ENCODE measurements at regions not wholly inside any gene's neighbourhood (a gene's known extent, or its start where the extent isn't known, plus 50 kb on each side); places are given as distances from the start of the nearest gene placed in this dataset.

- Histone ChIP-seq H3K27me3 (ENCODE audit: insufficient read depth, low read length) (no peaks in the 10 kb centered on the region; the same call in 1 of the 2 replicates), H3K36me3 (ENCODE audit: insufficient read depth, low read length) (no peaks in the 10 kb centered on the region), H3K9ac (ENCODE audit: low read length) (no peak overlapping the region), H3F3A (ENCODE audit: insufficient read depth, low read length) (no peaks in the 10 kb centered on the region), H2AFZ (ENCODE audit: low read length) (no peak overlapping the region), H3K9me2 (ENCODE audit: low read depth, low read length) (no peaks in the 10 kb centered on the region), H3K9me3 (ENCODE audit: low read length) (peaks cover 19% of the 10 kb centered on the region), H3K27ac (ENCODE audit: low read depth, low read length, poor library complexity, severe bottlenecking) (no peak overlapping the region), H3K4me3 (ENCODE audit: low read depth, low read length, poor library complexity, severe bottlenecking) (no peak overlapping the region), H3K79me2 (ENCODE audit: insufficient read depth, low read length) (no peaks in the 10 kb centered on the region), H3K4me2 (ENCODE audit: low read length) (no peak overlapping the region), H3K4me1 (ENCODE audit: insufficient read depth, low read length, severe bottlenecking) (peaks cover 9% of the 10 kb centered on the region), H4K20me1 (ENCODE audit: insufficient read depth, low read length) (no peaks in the 10 kb centered on the region)
- TF ChIP-seq CTCF (IDR thresholded peaks at IDR 0.05; ENCODE audit: low read length) (no peak), EZH2 (IDR thresholded peaks at IDR 0.05; ENCODE audit: borderline replicate concordance, low read length) (no peak)
Measured at GRCh38 chr12:94815958-94816357, 165.6 kb upstream of the TMCC3 start.

DNA sequence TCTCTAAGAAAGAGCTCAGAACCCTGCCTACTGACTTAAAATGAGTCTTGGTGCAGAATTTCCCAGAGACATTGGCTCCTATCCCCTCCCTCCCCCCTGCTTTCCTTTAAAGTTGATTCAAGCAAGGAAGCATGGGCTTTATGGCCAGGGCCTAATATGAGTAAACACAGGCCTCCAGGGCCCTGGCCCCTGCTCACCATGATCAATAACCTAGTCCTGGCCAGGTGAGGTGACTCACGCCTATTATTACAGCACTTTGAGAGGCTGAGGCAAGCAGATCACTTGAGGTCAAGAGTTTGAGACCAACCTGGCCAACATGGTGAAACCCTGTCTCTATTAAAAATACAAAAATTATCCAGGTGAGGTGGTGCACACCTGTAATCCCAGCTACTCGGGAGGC is 165.1 kb upstream of the TMCC3 start:
- Histone ChIP-seq H2AFZ (ENCODE audit: low read length) (no peak overlapping the region), H3K9ac (ENCODE audit: low read length) (no peak overlapping the region), H3K4me3 (ENCODE audit: low read depth, low read length, poor library complexity, severe bottlenecking) (no peak overlapping the region), H3K4me1 (ENCODE audit: insufficient read depth, low read length, severe bottlenecking) (peaks cover 9% of the 10 kb centered on the region), H3F3A (ENCODE audit: insufficient read depth, low read length) (no peaks in the 10 kb centered on the region), H3K9me3 (ENCODE audit: low read length) (peaks cover 19% of the 10 kb centered on the region), H3K79me2 (ENCODE audit: insufficient read depth, low read length) (no peaks in the 10 kb centered on the region), H4K20me1 (ENCODE audit: insufficient read depth, low read length) (no peaks in the 10 kb centered on the region), H3K36me3 (ENCODE audit: insufficient read depth, low read length) (no peaks in the 10 kb centered on the region), H3K27ac (ENCODE audit: low read depth, low read length, poor library complexity, severe bottlenecking) (no peak overlapping the region), H3K9me2 (ENCODE audit: low read depth, low read length) (no peaks in the 10 kb centered on the region), H3K27me3 (ENCODE audit: insufficient read depth, low read length) (no peaks in the 10 kb centered on the region; the same call in 1 of the 2 replicates), H3K4me2 (ENCODE audit: low read length) (no peak overlapping the region)
- TF ChIP-seq CTCF (IDR thresholded peaks at IDR 0.05; ENCODE audit: low read length) = no peak
- TF ChIP-seq EZH2 (IDR thresholded peaks at IDR 0.05; ENCODE audit: borderline replicate concordance, low read length) = no peak

DNA sequence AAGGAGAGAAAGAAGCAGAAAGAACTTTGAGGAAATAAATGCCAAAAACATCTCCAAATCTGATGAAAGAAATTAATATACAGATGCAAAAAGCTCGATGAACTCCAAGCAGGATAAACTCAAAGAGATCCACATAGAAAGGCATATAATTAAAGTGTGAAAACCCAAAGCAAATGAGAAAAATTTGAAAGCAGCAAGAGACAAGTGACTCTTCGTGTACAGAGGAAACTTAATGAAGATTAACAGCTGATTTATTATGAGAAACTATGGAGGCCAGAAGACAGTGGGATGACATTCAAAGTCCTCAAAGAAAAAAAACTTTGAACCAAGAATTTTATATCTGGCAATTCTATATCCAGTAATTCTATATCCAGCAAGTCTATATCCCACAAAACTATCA is 163.0 kb upstream of the TMCC3 start:
- no peaks in the 10 kb centered on the region for H3K9me2 ChIP-seq (ENCODE audit: low read depth, low read length)
- no peaks in the 10 kb centered on the region for H4K20me1 ChIP-seq (ENCODE audit: insufficient read depth, low read length)
- H3K9me3 ChIP-seq (ENCODE audit: low read length) = peaks cover 19% of the 10 kb centered on the region
- no peak overlapping the region for H3K4me3 ChIP-seq (ENCODE audit: low read depth, low read length, poor library complexity, severe bottlenecking)
- no peaks in the 10 kb centered on the region; the same call in 1 of the 2 replicates for H3K27me3 ChIP-seq (ENCODE audit: insufficient read depth, low read length)
- H2AFZ ChIP-seq (ENCODE audit: low read length) = no peak overlapping the region
- no peak overlapping the region for H3K9ac ChIP-seq (ENCODE audit: low read length)
- no peaks in the 10 kb centered on the region for H3F3A ChIP-seq (ENCODE audit: insufficient read depth, low read length)
- H3K4me2 ChIP-seq (ENCODE audit: low read length) = no peak overlapping the region
- TF ChIP-seq EZH2 (IDR thresholded peaks at IDR 0.05; ENCODE audit: borderline replicate concordance, low read length) (no peak), CTCF (IDR thresholded peaks at IDR 0.05; ENCODE audit: low read length) (no peak)
- no peaks in the 10 kb centered on the region for H3K79me2 ChIP-seq (ENCODE audit: insufficient read depth, low read length)
- H3K27ac ChIP-seq (ENCODE audit: low read depth, low read length, poor library complexity, severe bottlenecking) = no peak overlapping the region
- H3K4me1 ChIP-seq (ENCODE audit: insufficient read depth, low read length, severe bottlenecking) = peaks cover 9% of the 10 kb centered on the region
- no peaks in the 10 kb centered on the region for H3K36me3 ChIP-seq (ENCODE audit: insufficient read depth, low read length)
